Astrocyte (in vitro differentiated cells and primary cell): ENCODE measurements at regions not wholly inside any gene's neighbourhood (a gene's known extent, or its start where the extent isn't known, plus 50 kb on each side); places are given as distances from the start of the nearest gene placed in this dataset.

ENCODE experiments used
- DNase-seq: peaks from one replicate; pipeline ENCODE4 v3.0.0-alpha.2; 2010; ENCODE audit warnings: low read depth
- FAIRE-seq: peaks from 2 replicates; lab custom pipeline; 2011; peaks lifted over from hg19 to GRCh38; lab: Jason Lieb, UNC
- H2AFZ ChIP-seq: 2 replicates; pipeline ENCODE4 v1.6.0; 2012; ENCODE audit warnings: low read depth, low read length, inconsistent platforms
- H3K27ac ChIP-seq: 2 replicates; pipeline ENCODE4 v1.5.1; 2011; ENCODE audit warnings: low read depth, low read length, inconsistent platforms
- H3K27me3 ChIP-seq: 2 replicates; pipeline ENCODE4 v1.6.0; 2011; ENCODE audit warnings: low read length, inconsistent platforms; ENCODE audit not compliant: insufficient read depth
- H3K36me3 ChIP-seq: 2 replicates; pipeline ENCODE4 v1.5.1; 2011; ENCODE audit warnings: low read length, inconsistent platforms; ENCODE audit not compliant: insufficient read depth
- H3K4me1 ChIP-seq: 2 replicates; pipeline ENCODE4 v1.5.1; 2011; ENCODE audit warnings: low read length, inconsistent platforms; ENCODE audit not compliant: insufficient read depth
- H3K4me2 ChIP-seq: 2 replicates; pipeline ENCODE4 v1.6.0; 2012; ENCODE audit warnings: low read length, inconsistent platforms
- H3K4me3 ChIP-seq: 2 replicates; pipeline ENCODE4 v1.5.1; 2011; ENCODE audit warnings: low read depth, mild to moderate bottlenecking, low read length, inconsistent platforms; ENCODE audit not compliant: insufficient read depth
- H3K79me2 ChIP-seq: 2 replicates; pipeline ENCODE4 v1.6.0; 2012; ENCODE audit warnings: mild to moderate bottlenecking, low read length, inconsistent platforms; ENCODE audit not compliant: insufficient read depth
- H3K9ac ChIP-seq: 2 replicates; pipeline ENCODE4 v1.6.0; 2012; ENCODE audit warnings: mild to moderate bottlenecking, low read length, inconsistent platforms
- H3K9me3 ChIP-seq: 2 replicates; pipeline ENCODE4 v1.5.1; 2012; ENCODE audit warnings: low read depth, mild to moderate bottlenecking, low read length, inconsistent platforms; ENCODE audit not compliant: insufficient read depth
- H4K20me1 ChIP-seq: 2 replicates; pipeline ENCODE4 v1.6.0; 2012; ENCODE audit warnings: low read length, inconsistent platforms; ENCODE audit not compliant: insufficient read depth
- H3K27ac Mint-ChIP-seq: one replicate; pipeline ENCODE4 v1.8.0; 2021; ENCODE audit warnings: mild to moderate bottlenecking, mixed read lengths; ENCODE audit not compliant: unreplicated experiment
- H3K27me3 Mint-ChIP-seq: one replicate; pipeline ENCODE4 v1.8.0; 2021; ENCODE audit warnings: low read depth, mixed read lengths; ENCODE audit not compliant: unreplicated experiment
- H3K36me3 Mint-ChIP-seq: one replicate; pipeline ENCODE4 v1.8.0; 2021; ENCODE audit warnings: low read depth, mixed read lengths; ENCODE audit not compliant: unreplicated experiment
- H3K4me1 Mint-ChIP-seq: one replicate; pipeline ENCODE4 v1.8.0; 2021; ENCODE audit warnings: low read depth, mixed read lengths; ENCODE audit not compliant: unreplicated experiment
- H3K4me3 Mint-ChIP-seq: one replicate; pipeline ENCODE4 v1.8.0; 2021; ENCODE audit warnings: mild to moderate bottlenecking, moderate library complexity, mixed read lengths; ENCODE audit not compliant: unreplicated experiment
- H3K9me3 Mint-ChIP-seq: one replicate; pipeline ENCODE4 v1.8.0; 2021; ENCODE audit warnings: mild to moderate bottlenecking, mixed read lengths; ENCODE audit not compliant: unreplicated experiment
- EZH2 ChIP-seq: IDR thresholded peaks from 2 replicates; pipeline ENCODE4 v1.6.1; 2012; ENCODE audit warnings: mild to moderate bottlenecking, low read length, inconsistent platforms; ENCODE audit not compliant: insufficient read depth
- TF ChIP-seq, protein P1 (sequence below): IDR thresholded peaks from 2 replicates; pipeline ENCODE4 v1.5.1; 2011; ENCODE audit warnings: low read depth, mild to moderate bottlenecking, inconsistent platforms, low read length, moderate library complexity; ENCODE audit not compliant: insufficient read depth

DNA sequence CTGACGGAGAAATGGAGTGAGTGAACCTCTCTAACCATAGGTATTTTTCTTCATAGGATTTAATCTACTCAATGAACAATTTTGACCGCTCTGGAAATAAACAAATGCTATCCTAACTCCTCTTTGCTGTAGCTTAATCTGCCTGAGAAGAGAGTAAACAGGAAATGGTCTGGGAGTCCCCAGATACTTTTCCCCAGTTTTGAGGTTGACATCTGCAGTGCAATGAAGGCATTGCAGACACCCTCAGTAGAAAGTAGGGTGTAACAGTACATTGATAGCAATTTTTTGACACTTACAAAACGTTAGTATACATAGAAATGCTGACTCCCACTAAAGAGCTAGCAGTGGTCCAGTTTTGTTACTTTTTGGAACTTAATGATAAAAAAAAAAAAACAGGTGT lies 495.9 kb upstream of the FAM241A start:
- Histone ChIP-seq H2AFZ (no peak overlapping the region), H3K36me3 (no peaks in the 10 kb centered on the region), H3K27ac (no peak overlapping the region), H3K27me3 (no peaks in the 10 kb centered on the region), H3K79me2 (no peaks in the 10 kb centered on the region), H3K9ac (no peak overlapping the region), H3K9me3 (no peaks in the 10 kb centered on the region), H3K4me1 (no peaks in the 10 kb centered on the region), H3K4me3 (no peak overlapping the region), H4K20me1 (no peaks in the 10 kb centered on the region), H3K4me2 (no peak overlapping the region)
- Mint-ChIP-seq H3K9me3 (no peaks in the 10 kb centered on the region), H3K4me3 (no peak overlapping the region), H3K4me1 (no peaks in the 10 kb centered on the region), H3K27me3 (no peaks in the 10 kb centered on the region), H3K36me3 (no peaks in the 10 kb centered on the region), H3K27ac (no peak overlapping the region)
- TF ChIP-seq, protein P1, sequence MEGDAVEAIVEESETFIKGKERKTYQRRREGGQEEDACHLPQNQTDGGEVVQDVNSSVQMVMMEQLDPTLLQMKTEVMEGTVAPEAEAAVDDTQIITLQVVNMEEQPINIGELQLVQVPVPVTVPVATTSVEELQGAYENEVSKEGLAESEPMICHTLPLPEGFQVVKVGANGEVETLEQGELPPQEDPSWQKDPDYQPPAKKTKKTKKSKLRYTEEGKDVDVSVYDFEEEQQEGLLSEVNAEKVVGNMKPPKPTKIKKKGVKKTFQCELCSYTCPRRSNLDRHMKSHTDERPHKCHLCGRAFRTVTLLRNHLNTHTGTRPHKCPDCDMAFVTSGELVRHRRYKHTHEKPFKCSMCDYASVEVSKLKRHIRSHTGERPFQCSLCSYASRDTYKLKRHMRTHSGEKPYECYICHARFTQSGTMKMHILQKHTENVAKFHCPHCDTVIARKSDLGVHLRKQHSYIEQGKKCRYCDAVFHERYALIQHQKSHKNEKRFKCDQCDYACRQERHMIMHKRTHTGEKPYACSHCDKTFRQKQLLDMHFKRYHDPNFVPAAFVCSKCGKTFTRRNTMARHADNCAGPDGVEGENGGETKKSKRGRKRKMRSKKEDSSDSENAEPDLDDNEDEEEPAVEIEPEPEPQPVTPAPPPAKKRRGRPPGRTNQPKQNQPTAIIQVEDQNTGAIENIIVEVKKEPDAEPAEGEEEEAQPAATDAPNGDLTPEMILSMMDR = no peak
- DNase-seq (no peak), FAIRE-seq (no peak)

DNA sequence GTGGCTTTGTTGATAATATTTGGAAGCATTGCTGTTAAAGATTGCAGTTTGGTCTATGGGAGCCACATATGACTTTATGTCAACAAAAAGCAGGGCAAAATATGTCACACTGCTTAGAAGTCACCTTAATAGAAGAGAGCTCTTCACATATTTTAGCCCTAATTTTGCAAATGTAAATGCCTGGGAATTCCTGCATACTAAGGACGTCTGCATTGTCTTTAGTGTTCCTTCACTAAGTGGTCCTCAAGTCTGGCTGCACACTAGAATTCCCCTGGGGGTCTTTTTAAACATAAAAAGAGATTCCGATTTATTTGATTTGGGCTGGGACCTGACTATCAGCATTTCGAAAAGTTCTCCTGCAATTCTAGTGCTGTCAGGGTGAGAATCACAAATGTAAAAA lies 495.1 kb upstream of the FAM241A start:
- H4K20me1 ChIP-seq = no peaks in the 10 kb centered on the region
- H3K4me3 Mint-ChIP-seq = no peak overlapping the region
- no peak for TF ChIP-seq EZH2
- TF ChIP-seq, protein P1 = no peak
- H3K4me1 Mint-ChIP-seq = no peaks in the 10 kb centered on the region
- no peaks in the 10 kb centered on the region for H3K27me3 Mint-ChIP-seq
- DNase-seq = no peak
- H3K9me3 ChIP-seq = no peaks in the 10 kb centered on the region
- H3K27ac ChIP-seq = no peak overlapping the region
- FAIRE-seq = no peak
- no peaks in the 10 kb centered on the region for H3K36me3 Mint-ChIP-seq
- no peak overlapping the region for H3K4me3 ChIP-seq
- no peak overlapping the region for H3K4me2 ChIP-seq
- H3K27ac Mint-ChIP-seq = no peak overlapping the region
- no peaks in the 10 kb centered on the region for H3K27me3 ChIP-seq
- no peaks in the 10 kb centered on the region for H3K36me3 ChIP-seq
- no peak overlapping the region for H2AFZ ChIP-seq
- H3K4me1 ChIP-seq = no peaks in the 10 kb centered on the region
- H3K79me2 ChIP-seq = no peaks in the 10 kb centered on the region
- H3K9ac ChIP-seq = no peak overlapping the region
- no peaks in the 10 kb centered on the region for H3K9me3 Mint-ChIP-seq

DNA sequence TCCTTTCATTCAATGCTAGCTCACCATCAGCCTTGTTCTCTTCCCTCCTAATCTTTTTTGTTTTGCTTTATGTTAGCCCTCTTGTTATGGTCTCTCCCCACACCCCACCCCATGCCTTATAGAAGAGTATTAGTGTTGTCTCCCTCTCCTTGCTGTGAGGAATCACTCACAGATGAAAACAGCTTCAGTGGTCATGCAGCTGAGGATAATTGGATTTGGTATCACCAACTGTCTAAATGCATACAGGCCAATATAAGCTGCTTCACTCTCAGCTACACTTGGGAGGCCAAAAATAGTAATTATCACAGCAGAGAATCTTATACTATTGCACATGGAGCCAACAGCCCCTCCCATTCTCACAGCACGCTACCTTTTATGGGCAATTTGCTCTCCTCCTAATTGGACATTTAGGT lies 494.6 kb upstream of the FAM241A start:
- no peak overlapping the region for H3K4me3 Mint-ChIP-seq
- H3K4me1 ChIP-seq = no peaks in the 10 kb centered on the region
- H3K27me3 ChIP-seq = no peaks in the 10 kb centered on the region
- no peak overlapping the region for H3K4me3 ChIP-seq
- no peaks in the 10 kb centered on the region for H3K36me3 ChIP-seq
- no peaks in the 10 kb centered on the region for H3K4me1 Mint-ChIP-seq
- no peak for DNase-seq
- H4K20me1 ChIP-seq = no peaks in the 10 kb centered on the region
- H3K9me3 ChIP-seq = no peaks in the 10 kb centered on the region
- no peak overlapping the region for H3K4me2 ChIP-seq
- no peaks in the 10 kb centered on the region for H3K27me3 Mint-ChIP-seq
- H3K9me3 Mint-ChIP-seq = no peaks in the 10 kb centered on the region
- no peak for FAIRE-seq
- no peak overlapping the region for H3K27ac ChIP-seq
- no peak overlapping the region for H3K27ac Mint-ChIP-seq
- H2AFZ ChIP-seq = no peak overlapping the region
- TF ChIP-seq, protein P1 = no peak
- no peak for TF ChIP-seq EZH2
- H3K79me2 ChIP-seq = no peaks in the 10 kb centered on the region
- H3K9ac ChIP-seq = no peak overlapping the region
- no peaks in the 10 kb centered on the region for H3K36me3 Mint-ChIP-seq
